ENCODE measurements at regions not wholly inside any gene's neighbourhood (a gene's known extent, or its start where the extent isn't known, plus 50 kb on each side); places are given as distances from the start of the nearest gene placed in this dataset.

DNA sequence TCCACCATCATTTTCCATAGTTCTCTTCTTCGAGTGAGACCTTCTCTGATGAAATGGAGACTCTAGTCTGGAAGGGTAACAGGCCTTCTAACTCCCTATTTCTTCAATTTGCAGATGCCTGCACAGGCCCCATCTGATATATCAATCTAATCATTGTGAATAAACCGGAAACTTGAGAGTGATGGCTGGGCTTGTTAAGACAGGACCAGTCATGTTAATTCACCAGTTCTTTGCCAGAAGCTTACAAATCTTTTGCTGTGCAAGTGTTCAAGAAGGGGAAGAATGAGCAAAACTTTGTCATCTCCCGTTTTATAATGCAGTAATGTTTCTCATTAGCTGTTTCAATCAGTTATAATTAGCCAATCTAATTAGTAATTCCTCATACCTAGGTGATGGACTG is 1561.3 kb upstream of the GOT2 start (continued):
- no peak for TF ChIP-seq ZNF749 (CRISPR knock-in tag; IDR thresholded peaks at IDR 0.05; ENCODE audit: borderline replicate concordance)
- no peak for TF ChIP-seq ZNF33A (CRISPR knock-in tag; IDR thresholded peaks at IDR 0.05; ENCODE audit: borderline replicate concordance)
- no peak for TF ChIP-seq ZNF570 (CRISPR knock-in tag; IDR thresholded peaks at IDR 0.05; ENCODE audit: borderline replicate concordance)
- no peak for TF ChIP-seq ZNF431 (CRISPR knock-in tag; IDR thresholded peaks at IDR 0.05; ENCODE audit: borderline replicate concordance, low read depth)
- no peak for TF ChIP-seq ARNT2 (CRISPR knock-in tag; IDR thresholded peaks at IDR 0.05; ENCODE audit: low read depth)
- TF ChIP-seq, protein P1, sequence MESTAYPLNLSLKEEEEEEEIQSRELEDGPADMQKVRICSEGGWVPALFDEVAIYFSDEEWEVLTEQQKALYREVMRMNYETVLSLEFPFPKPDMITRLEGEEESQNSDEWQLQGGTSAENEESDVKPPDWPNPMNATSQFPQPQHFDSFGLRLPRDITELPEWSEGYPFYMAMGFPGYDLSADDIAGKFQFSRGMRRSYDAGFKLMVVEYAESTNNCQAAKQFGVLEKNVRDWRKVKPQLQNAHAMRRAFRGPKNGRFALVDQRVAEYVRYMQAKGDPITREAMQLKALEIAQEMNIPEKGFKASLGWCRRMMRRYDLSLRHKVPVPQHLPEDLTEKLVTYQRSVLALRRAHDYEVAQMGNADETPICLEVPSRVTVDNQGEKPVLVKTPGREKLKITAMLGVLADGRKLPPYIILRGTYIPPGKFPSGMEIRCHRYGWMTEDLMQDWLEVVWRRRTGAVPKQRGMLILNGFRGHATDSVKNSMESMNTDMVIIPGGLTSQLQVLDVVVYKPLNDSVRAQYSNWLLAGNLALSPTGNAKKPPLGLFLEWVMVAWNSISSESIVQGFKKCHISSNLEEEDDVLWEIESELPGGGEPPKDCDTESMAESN (CRISPR knock-in tag; conservative IDR thresholded peaks at IDR 0.05) = no peak
- no peak for TF ChIP-seq NRL (CRISPR knock-in tag; IDR thresholded peaks at IDR 0.05; ENCODE audit: borderline replicate concordance)
- no peak for TF ChIP-seq HINFP (CRISPR knock-in tag; IDR thresholded peaks at IDR 0.05; ENCODE audit: low read depth)
- no peak for TF ChIP-seq PHF5A (CRISPR knock-in tag; IDR thresholded peaks at IDR 0.05; ENCODE audit: low read depth, unreplicated experiment)
- TF ChIP-seq, protein P2, sequence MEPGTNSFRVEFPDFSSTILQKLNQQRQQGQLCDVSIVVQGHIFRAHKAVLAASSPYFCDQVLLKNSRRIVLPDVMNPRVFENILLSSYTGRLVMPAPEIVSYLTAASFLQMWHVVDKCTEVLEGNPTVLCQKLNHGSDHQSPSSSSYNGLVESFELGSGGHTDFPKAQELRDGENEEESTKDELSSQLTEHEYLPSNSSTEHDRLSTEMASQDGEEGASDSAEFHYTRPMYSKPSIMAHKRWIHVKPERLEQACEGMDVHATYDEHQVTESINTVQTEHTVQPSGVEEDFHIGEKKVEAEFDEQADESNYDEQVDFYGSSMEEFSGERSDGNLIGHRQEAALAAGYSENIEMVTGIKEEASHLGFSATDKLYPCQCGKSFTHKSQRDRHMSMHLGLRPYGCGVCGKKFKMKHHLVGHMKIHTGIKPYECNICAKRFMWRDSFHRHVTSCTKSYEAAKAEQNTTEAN (CRISPR knock-in tag; conservative IDR thresholded peaks at IDR 0.05) = no peak

Measured in HepG2 (cell line).